ENCODE measurements at regions not wholly inside any gene's neighbourhood (a gene's known extent, or its start where the extent isn't known, plus 50 kb on each side); places are given as distances from the start of the nearest gene placed in this dataset.
"Not testable (repeated sequence)": the region's sequence is repeated elsewhere in the genome, so short reads cannot be mapped to it uniquely, and the experiment has no call there.

DNA sequence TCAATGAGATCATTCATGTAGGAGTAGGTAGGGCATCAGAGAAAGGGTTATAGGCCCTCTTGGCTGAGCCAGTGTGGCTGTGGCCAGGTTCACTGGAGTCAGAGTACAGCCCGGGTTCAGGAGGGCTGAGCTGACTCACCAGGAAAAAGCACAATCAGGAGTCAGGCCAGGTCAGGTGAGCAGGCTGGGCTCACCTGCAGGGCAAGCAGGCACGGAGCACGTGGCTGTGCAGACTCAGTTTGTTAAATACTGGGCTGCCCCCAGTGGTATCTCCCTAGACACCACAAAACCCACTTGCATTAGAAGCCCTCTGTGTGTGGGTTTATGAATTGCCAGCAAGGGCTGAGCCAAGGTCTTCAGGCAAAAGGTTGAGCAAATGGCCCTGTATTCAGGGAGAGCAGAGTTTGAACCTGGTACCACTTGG is 122.1 kb upstream of the SERBP1 start:
- DNase-seq (ENCODE audit: insufficient read length) (no peak), FAIRE-seq (no peak)
- TF ChIP-seq TAF1 (IDR thresholded peaks at IDR 0.05; ENCODE audit: borderline replicate concordance, low read depth, low read length) (no peak), POLR2AphosphoS5 (IDR thresholded peaks at IDR 0.05; ENCODE audit: low read depth, low read length) (no peak), POLR2A (IDR thresholded peaks at IDR 0.05; ENCODE audit: low read depth, low read length) (no peak)

DNA sequence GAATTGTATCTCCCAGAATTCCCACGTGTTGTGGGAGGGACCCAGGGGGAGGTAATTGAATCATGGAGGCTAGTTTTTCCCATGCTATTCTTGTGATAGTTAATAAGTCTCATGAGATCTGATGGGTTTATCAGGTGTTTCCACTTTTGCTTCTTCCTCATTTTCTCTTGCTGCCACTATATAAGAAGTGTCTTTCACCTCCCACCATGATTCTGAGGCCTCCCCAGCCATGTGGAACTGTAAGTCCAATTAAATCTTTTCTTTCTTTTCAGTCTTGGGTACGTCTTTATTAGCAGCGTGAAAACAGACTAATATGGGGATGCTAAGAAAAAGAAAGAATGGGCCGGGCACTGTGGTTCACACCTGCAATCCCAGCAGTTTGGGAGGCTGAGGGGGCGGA is 124.0 kb upstream of the SERBP1 start:
- FAIRE-seq; DNase-seq (ENCODE audit: insufficient read length): not testable (repeated sequence)

DNA sequence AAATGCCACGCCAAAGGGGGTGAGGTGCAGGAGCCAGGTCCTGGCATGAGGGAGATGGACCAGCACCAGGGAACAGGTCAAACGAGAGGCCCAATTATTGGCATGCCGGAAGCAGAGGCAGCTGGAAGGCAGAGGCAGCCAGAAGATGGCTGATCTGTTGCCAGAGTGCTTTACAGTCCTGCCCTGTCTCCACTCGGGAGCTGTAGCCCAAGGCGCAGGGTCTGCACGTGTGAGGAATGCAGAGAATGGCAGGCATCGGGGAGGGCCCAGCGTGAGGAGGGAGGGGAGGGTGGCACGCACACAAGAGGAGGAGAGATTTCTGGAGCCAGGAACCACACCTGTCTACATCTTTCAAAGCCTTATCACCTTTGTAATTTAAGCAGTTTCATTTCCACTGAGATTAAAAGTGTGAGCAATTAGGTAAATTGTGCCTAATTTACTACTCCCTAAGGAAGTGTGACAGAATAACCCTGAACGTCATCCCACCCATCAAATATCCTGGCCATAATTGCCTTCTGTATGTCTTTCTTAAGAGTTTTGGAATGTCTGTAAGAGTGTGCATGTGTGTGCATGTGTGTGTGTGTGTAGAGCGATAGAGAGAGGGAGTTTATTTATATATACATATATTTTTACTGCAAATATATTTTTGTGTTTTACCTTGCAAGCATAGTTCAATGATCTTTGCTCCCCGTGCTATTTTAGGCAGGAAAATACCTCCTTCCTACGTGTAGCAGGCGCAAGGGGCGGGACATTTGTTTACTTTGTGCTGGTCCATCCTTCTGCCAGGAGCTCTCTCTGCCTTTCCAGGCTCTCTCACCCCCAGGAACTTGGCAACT is 125.5 kb upstream of the SERBP1 start:
- TF ChIP-seq POLR2AphosphoS5 (IDR thresholded peaks at IDR 0.05; ENCODE audit: low read depth, low read length): no peak
- TF ChIP-seq TAF1 (IDR thresholded peaks at IDR 0.05; ENCODE audit: borderline replicate concordance, low read depth, low read length): no peak
- no peak for TF ChIP-seq POLR2A (IDR thresholded peaks at IDR 0.05; ENCODE audit: low read depth, low read length)
- DNase-seq (ENCODE audit: insufficient read length) (no peak), FAIRE-seq (no peak)

DNA sequence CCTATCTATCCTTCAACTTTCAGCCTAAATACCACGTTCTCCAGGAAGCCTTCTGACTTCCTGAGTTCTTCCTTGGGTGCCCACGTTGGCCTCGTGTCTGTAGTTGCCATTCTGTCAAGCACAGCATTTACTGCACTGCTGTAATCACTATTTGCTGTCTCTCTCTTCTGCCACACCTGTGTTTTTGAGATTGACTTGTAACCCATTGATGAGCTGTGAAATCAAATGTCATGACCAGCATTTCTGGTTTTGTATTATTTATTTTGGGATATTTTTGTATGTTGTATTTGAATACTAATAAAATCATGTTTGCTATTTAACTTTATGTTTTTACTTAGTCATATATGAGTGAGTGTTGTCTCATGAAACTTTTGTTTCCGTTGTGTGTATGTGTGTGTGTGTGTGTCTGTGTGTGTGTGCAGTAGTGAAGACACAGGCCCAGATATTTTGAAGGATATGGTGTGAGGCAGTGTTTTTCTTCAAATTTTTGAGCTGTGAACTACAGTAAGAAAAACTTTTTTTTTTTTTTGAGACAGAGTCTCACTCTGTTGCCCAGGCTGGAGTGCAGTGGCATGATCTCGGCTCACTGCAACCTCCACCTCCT is 126.2 kb upstream of the SERBP1 start:
- TF ChIP-seq POLR2AphosphoS5 (IDR thresholded peaks at IDR 0.05; ENCODE audit: low read depth, low read length): no peak
- TF ChIP-seq POLR2A (IDR thresholded peaks at IDR 0.05; ENCODE audit: low read depth, low read length): no peak
- no peak for TF ChIP-seq TAF1 (IDR thresholded peaks at IDR 0.05; ENCODE audit: borderline replicate concordance, low read depth, low read length)
- FAIRE-seq (no peak), DNase-seq (ENCODE audit: insufficient read length) (no peak)

DNA sequence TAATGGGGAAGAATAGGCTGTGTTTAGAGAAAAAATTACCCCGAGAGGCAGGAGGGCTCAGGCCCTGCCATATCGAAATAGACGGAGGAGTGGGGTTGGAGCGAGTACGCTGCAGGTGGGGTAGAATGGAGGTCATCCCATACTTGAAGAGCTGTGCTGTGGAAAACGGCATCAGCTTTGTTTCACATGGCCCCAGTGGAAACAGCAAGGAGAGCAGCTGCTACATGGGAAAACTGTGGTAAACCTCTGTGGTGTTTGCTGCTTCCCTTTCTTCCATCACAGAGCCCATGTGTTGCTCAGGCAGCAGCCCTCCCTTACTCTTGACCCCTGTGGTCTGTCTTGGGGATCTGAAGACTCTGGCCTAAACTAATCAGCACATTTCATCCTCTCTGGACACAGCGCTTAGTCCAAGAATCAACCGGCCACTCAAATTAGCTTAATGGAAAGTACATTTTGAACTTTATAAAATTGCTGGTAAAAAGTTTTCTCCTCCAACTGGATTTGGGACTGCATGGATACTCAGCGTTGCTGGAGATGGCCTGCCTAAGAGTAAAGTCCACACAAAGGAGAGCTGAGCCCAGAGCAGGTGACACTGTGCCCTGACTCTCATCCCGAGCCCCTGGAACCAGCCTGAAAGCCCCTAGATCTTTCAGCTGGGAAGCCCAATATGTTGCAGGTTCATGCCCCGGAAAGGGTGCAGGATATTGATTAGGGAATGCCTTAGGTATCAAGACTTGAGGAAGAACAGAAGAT is 127.1 kb upstream of the GADD45A start:
- FAIRE-seq (no peak), DNase-seq (ENCODE audit: insufficient read length) (no peak)
- TF ChIP-seq TAF1 (IDR thresholded peaks at IDR 0.05; ENCODE audit: borderline replicate concordance, low read depth, low read length): no peak
- TF ChIP-seq POLR2AphosphoS5 (IDR thresholded peaks at IDR 0.05; ENCODE audit: low read depth, low read length): no peak
- TF ChIP-seq POLR2A (IDR thresholded peaks at IDR 0.05; ENCODE audit: low read depth, low read length): no peak

DNA sequence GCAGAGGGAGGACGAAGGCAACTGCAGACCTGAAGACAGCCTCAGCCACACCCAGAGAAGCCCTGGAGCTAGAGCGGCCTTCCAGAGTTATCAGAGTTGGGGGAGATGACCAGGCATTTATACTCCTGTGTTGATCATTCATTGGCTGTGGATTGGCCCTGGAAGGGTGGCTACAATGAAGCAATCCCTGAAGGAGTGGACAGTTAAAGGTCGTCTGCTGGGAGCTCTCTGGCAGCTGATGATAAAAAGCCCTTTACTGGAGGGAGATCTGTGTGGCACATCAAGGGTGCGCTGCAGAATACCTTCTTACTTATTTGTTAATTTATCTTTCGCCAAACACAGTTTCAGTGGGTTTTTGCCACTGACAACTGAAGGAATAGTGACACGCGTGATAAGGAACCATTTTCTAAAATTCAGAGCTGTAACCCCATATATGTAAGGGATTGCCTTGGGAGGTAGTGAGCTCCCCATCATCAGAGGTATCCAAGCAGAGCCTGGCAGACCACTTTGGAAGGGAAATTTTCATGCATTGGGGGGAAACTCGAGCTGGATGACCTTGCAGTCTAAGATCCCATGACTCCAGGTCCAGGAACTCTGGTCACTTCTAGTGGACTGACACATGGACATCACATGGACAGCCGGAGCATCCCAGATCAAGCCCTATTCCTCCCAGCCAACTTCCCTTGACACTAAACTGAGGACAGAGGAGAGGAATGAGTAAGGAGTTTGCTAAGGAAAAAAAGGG is 126.4 kb upstream of the GADD45A start:
- TF ChIP-seq POLR2A (IDR thresholded peaks at IDR 0.05; ENCODE audit: low read depth, low read length) (no peak), TAF1 (IDR thresholded peaks at IDR 0.05; ENCODE audit: borderline replicate concordance, low read depth, low read length) (no peak), POLR2AphosphoS5 (IDR thresholded peaks at IDR 0.05; ENCODE audit: low read depth, low read length) (no peak)
- FAIRE-seq (peak; percentile 30), DNase-seq (ENCODE audit: insufficient read length) (no peak)

DNA sequence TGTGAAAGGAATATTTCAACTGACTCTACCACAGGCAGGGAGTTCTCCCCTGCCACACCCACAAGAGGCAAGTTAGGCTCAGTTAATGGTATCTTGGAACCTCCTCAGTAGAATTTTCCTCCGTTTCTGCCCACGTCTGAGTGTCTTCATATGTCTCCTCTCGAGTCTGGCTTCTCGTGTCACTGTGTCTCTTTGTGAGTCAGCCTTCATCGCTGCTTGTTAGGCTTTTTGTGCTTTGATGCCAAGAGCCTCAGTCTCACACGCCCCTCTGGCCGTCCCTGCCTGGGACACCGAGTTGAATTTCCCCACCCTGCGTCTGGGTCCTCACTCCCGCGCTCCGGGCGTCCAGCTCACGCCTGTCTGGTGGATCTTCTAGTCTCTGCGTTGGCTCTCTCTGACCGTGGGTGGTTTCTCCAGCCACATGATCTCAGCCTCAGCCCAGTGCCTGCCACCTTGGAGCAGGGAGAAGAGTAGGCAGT is 125.7 kb upstream of the GADD45A start:
- TF ChIP-seq TAF1 (IDR thresholded peaks at IDR 0.05; ENCODE audit: borderline replicate concordance, low read depth, low read length) (no peak), POLR2A (IDR thresholded peaks at IDR 0.05; ENCODE audit: low read depth, low read length) (no peak), POLR2AphosphoS5 (IDR thresholded peaks at IDR 0.05; ENCODE audit: low read depth, low read length) (no peak)
- no peak for DNase-seq (ENCODE audit: insufficient read length)
- FAIRE-seq: no peak

DNA sequence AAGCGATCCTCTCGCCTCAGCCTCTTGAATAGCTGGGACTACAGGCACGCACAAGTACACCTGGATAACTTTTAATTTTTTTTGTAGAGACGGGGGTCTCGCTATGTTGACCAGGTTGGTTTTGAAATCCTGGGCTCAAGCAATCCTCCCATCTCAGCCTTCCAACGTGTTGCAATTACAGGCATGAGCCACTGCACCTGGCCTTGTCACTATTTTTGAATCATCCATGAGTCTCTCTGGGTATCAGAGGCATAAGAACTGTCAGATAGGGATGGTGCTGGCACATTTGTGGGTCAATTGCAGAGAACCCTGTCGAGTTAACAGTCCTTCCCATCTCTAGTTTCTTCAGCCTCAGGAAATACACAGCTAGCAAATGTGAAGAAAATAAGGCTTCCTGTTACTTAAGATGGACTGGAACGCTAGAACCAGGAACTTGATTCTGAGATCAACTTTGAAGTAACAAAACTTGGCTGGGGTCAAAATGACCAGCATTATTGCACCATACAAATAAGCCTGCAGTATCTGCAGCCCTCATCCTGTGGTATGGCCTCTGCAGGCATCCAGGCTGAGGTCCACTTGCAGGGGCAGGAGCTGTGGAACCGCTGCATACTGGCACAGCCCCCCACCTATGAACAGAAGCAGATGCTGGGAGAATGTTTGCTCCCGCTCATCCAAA is 124.3 kb upstream of the GADD45A start:
- TF ChIP-seq TAF1 (IDR thresholded peaks at IDR 0.05; ENCODE audit: borderline replicate concordance, low read depth, low read length): no peak
- TF ChIP-seq POLR2AphosphoS5 (IDR thresholded peaks at IDR 0.05; ENCODE audit: low read depth, low read length): no peak
- no peak for TF ChIP-seq POLR2A (IDR thresholded peaks at IDR 0.05; ENCODE audit: low read depth, low read length)
- FAIRE-seq: no peak
- DNase-seq (ENCODE audit: insufficient read length): no peak

DNA sequence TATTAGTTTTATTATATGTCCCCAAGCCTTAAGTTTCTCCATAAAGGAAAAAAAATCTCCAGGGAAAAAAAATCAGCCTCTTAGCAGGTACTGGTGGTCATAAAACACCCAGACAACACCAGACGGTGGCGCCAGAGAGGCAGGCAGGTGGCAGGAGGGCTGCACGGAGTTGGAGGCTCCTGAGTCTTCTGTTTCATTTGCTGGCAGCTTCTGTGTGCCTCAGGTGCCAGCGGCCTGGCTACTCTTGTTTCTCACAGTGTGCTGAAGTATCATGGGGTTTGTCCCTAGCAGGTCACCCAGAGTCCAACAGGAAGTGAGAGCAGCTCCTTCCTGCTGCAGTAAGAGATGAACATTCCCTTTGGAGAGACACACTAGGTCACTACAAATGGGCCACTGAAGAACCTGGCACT is 123.3 kb upstream of the GADD45A start:
- TF ChIP-seq TAF1 (IDR thresholded peaks at IDR 0.05; ENCODE audit: borderline replicate concordance, low read depth, low read length): no peak
- FAIRE-seq (peak; percentile 75), DNase-seq (ENCODE audit: insufficient read length) (peak; percentile 42)

DNA sequence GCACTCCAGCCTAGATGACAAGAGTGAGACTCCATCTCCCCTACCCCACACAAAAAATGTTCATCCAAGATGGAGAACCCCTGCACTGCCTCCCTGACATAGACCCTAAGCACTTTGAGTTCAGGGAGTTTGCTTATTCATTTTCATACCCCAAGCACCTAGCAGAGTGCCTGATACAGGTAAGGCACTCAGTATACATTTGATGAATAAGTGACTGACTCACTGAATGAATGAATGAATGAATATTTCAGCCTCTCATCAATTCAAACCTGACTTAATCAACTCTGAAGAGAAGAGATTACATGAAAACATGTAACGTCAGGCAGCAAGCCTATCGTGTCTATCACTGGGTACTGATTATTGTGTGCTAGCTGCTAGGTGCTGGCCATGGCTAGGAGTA is 121.3 kb upstream of the GADD45A start:
- DNase-seq (ENCODE audit: insufficient read length): no peak
- TF ChIP-seq POLR2A (IDR thresholded peaks at IDR 0.05; ENCODE audit: low read depth, low read length) (no peak), TAF1 (IDR thresholded peaks at IDR 0.05; ENCODE audit: borderline replicate concordance, low read depth, low read length) (no peak), POLR2AphosphoS5 (IDR thresholded peaks at IDR 0.05; ENCODE audit: low read depth, low read length) (no peak)
- FAIRE-seq: no peak

DNA sequence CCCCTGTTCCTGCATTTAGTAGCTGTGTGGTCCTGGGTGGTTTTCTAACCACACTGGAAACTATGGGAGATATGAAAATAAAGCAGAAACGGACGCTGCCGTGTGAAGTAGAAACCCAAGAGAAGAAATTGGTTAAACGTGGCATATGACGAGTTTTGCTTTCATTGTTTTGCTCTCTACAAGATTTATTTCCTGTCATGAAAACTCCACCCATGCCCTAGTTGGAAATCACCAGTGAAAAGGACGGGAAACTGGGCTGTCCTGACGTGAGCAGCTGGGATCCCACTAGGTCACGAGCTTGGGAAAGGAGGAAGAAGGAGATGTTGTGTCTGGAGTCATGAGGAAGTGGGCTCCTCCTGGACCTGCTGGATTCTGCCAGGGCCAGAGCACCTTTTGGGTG is 120.8 kb upstream of the GADD45A start:
- peak; percentile 24 for FAIRE-seq
- TF ChIP-seq TAF1 (IDR thresholded peaks at IDR 0.05; ENCODE audit: borderline replicate concordance, low read depth, low read length): no peak
- no peak for TF ChIP-seq POLR2A (IDR thresholded peaks at IDR 0.05; ENCODE audit: low read depth, low read length)
- TF ChIP-seq POLR2AphosphoS5 (IDR thresholded peaks at IDR 0.05; ENCODE audit: low read depth, low read length): no peak

More for the DNA sequence above, 120.8 kb upstream of the GADD45A start:
- DNase-seq (ENCODE audit: insufficient read length): no peak

Data from GM12892 (cell line).